ENCODE measurements at regions not wholly inside any gene's neighbourhood (a gene's known extent, or its start where the extent isn't known, plus 50 kb on each side); places are given as distances from the start of the nearest gene placed in this dataset.

DNA sequence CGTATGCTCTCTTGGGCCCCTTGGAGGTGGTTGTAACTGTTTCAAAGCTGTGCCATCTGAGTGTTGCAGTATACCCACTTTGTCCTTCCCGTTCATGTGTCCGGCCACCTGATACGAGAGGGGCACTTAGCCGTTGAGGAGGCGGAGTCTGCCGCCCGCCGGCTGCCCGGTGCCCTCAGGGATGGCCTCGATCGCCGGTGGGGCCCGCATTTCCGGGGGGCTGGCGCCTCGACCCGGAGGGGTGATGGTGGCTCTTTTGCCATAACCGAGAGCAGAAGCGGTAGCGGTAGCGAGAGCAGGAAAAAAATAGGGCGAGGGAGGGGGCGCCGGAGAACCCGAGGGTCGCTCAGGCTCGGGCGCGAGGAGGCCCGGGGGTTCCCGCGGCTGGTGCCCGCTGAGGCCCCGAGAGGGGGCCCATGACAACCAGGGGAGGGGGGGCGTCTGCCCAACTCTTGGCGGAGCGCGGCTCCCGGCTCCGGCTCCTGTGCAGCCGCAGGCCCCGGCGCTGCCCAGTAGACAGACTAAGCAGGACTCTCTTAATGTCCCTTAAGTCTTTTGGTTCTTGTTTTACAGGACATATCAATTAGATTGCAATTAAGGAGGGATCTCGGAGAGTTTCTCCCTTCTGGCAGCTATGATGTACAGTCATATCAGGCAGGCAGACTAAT, 342.7 kb upstream of the SGCG start:
- Histone ChIP-seq H3K27me3 (ENCODE audit: control insufficient read depth, extremely low read depth, insufficient read depth, low read length) (no peaks in the 10 kb centered on the region), H3K79me2 (ENCODE audit: control insufficient read depth, insufficient read depth, low read length) (no peaks in the 10 kb centered on the region), H4K20me1 (ENCODE audit: control insufficient read depth, extremely low read depth, insufficient read depth, low read length) (no peaks in the 10 kb centered on the region), H3K4me3 (ENCODE audit: control insufficient read depth in 2 of 3, extremely low read depth in 1 of 3, insufficient read depth in 2 of 3, low read depth in 1 of 3, low read length in 3 of 3) (no peak overlapping the region), H3K4me1 (ENCODE audit: control insufficient read depth, extremely low read depth, insufficient read depth, low read length) (no peaks in the 10 kb centered on the region), H2AFZ (ENCODE audit: control insufficient read depth, low read length) (no peak overlapping the region), H3K9me3 (ENCODE audit: control insufficient read depth, low read depth, low read length) (no peaks in the 10 kb centered on the region), H3K9ac (ENCODE audit: control insufficient read depth, extremely low read depth, insufficient read depth, low read length) (no peak overlapping the region), H3K4me2 (ENCODE audit: control insufficient read depth, extremely low read depth, insufficient read depth, low read depth, low read length) (no peak overlapping the region), H3K36me3 (ENCODE audit: control insufficient read depth in 2 of 2, extremely low read depth in 1 of 2, insufficient read depth in 2 of 2, low read length in 2 of 2) (no peaks in the 10 kb centered on the region), H3K27ac (ENCODE audit: control insufficient read depth, insufficient read depth, low read length) (no peak overlapping the region), H3K9me1 (ENCODE audit: control insufficient read depth, extremely low read depth, insufficient read depth, low read length) (no peaks in the 10 kb centered on the region)
- TF ChIP-seq, protein P1, sequence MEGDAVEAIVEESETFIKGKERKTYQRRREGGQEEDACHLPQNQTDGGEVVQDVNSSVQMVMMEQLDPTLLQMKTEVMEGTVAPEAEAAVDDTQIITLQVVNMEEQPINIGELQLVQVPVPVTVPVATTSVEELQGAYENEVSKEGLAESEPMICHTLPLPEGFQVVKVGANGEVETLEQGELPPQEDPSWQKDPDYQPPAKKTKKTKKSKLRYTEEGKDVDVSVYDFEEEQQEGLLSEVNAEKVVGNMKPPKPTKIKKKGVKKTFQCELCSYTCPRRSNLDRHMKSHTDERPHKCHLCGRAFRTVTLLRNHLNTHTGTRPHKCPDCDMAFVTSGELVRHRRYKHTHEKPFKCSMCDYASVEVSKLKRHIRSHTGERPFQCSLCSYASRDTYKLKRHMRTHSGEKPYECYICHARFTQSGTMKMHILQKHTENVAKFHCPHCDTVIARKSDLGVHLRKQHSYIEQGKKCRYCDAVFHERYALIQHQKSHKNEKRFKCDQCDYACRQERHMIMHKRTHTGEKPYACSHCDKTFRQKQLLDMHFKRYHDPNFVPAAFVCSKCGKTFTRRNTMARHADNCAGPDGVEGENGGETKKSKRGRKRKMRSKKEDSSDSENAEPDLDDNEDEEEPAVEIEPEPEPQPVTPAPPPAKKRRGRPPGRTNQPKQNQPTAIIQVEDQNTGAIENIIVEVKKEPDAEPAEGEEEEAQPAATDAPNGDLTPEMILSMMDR (optimal IDR thresholded peaks at IDR 0.05 in 1 of 3, IDR thresholded peaks at IDR 0.05 in 1 of 3, conservative IDR thresholded peaks at IDR 0.05 in 1 of 3; ENCODE audit: extremely low read depth in 1 of 3, insufficient read depth in 2 of 3, low read length in 3 of 3), result no peak
- no peak for TF ChIP-seq EZH2 (IDR thresholded peaks at IDR 0.05; ENCODE audit: low read length)
- FAIRE-seq (no peak), DNase-seq (ENCODE audit: low read depth, low spot score) (no peak)
- dilution Hi-C loops (cut with MboI; ENCODE audit: extremely low pct_ligation_motif_present, low sequenced_read_pairs), result no loop called here

DNA sequence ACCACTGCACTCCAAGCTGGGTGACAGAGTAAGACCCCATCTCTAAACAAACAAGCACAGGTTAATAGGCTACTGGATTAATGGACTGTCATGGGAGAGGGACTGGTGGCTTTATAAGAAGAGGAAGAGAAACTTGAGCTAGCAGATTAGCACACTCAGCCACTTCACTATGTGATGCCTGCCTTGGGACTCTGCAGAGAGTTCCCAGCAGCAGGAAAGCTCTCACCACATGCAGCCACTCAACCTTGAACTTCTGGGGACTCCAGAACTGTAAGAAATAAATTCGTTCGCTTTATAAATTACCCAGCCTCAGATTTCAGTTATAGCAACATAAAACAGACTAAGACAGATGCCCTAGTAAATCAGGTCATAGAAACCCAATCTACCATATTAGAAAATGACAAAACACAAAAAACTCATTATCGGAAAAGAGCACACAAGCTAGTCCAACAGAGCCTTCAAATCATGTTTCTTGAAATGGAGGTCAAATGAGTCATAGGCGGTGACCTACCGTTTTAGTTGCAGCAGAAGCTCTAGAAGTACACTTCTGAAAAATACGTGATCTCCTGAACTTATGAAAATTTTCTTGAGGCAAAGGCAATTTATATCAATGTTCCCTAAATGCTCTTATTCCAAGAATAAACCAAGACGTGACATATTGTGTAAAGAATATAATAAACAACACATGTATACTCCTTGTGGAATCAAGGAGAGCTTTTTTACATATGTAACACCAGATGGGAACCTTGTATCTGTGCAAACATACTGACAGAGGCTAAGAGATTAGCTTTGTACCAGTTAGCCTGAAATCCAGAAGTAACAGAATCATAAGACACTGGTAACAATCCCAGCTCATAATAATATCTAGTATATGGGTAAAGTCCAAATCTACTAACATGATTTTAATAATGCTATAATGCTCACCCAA, 340.9 kb upstream of the SGCG start:
- TF ChIP-seq EZH2 (IDR thresholded peaks at IDR 0.05; ENCODE audit: low read length), result no peak
- TF ChIP-seq, protein P1 (optimal IDR thresholded peaks at IDR 0.05 in 1 of 3, IDR thresholded peaks at IDR 0.05 in 1 of 3, conservative IDR thresholded peaks at IDR 0.05 in 1 of 3; ENCODE audit: extremely low read depth in 1 of 3, insufficient read depth in 2 of 3, low read length in 3 of 3), result no peak
- DNase-seq (ENCODE audit: low read depth, low spot score), result no peak
- no peaks in the 10 kb centered on the region for H3K79me2 ChIP-seq (ENCODE audit: control insufficient read depth, insufficient read depth, low read length)
- H4K20me1 ChIP-seq (ENCODE audit: control insufficient read depth, extremely low read depth, insufficient read depth, low read length), result no peaks in the 10 kb centered on the region
- no peak for FAIRE-seq
- no peaks in the 10 kb centered on the region for H3K4me1 ChIP-seq (ENCODE audit: control insufficient read depth, extremely low read depth, insufficient read depth, low read length)
- no peak overlapping the region for H3K27ac ChIP-seq (ENCODE audit: control insufficient read depth, insufficient read depth, low read length)
- dilution Hi-C loops (cut with MboI; ENCODE audit: extremely low pct_ligation_motif_present, low sequenced_read_pairs), result no loop called here
- no peak overlapping the region for H3K4me3 ChIP-seq (ENCODE audit: control insufficient read depth in 2 of 3, extremely low read depth in 1 of 3, insufficient read depth in 2 of 3, low read depth in 1 of 3, low read length in 3 of 3)
- H3K4me2 ChIP-seq (ENCODE audit: control insufficient read depth, extremely low read depth, insufficient read depth, low read depth, low read length), result no peak overlapping the region
- H3K27me3 ChIP-seq (ENCODE audit: control insufficient read depth, extremely low read depth, insufficient read depth, low read length), result no peaks in the 10 kb centered on the region
- no peaks in the 10 kb centered on the region for H3K36me3 ChIP-seq (ENCODE audit: control insufficient read depth in 2 of 2, extremely low read depth in 1 of 2, insufficient read depth in 2 of 2, low read length in 2 of 2)
- H3K9ac ChIP-seq (ENCODE audit: control insufficient read depth, extremely low read depth, insufficient read depth, low read length), result no peak overlapping the region
- H2AFZ ChIP-seq (ENCODE audit: control insufficient read depth, low read length), result no peak overlapping the region
- H3K9me1 ChIP-seq (ENCODE audit: control insufficient read depth, extremely low read depth, insufficient read depth, low read length), result no peaks in the 10 kb centered on the region
- H3K9me3 ChIP-seq (ENCODE audit: control insufficient read depth, low read depth, low read length), result no peaks in the 10 kb centered on the region

Measured in keratinocyte (primary cell).